Hepatocyte (in vitro differentiated cells): ENCODE measurements at regions not wholly inside any gene's neighbourhood (a gene's known extent, or its start where the extent isn't known, plus 50 kb on each side); places are given as distances from the start of the nearest gene placed in this dataset.

Source experiments
- DNase-seq: peaks from one replicate; pipeline ENCODE4 v3.0.0-alpha.2; 2016; ENCODE audit warnings: low spot score
- H2AFZ ChIP-seq: fragments of 200-600 bp; sonication (generic); 2 replicates; pipeline ENCODE4 v1.6.0; 2016; ENCODE audit warnings: antibody characterized with exemption, mild to moderate bottlenecking
- H3K27ac ChIP-seq: fragments of 200-600 bp; sonication (generic); 2 replicates; pipeline ENCODE4 v1.5.1; 2016; ENCODE audit warnings: mild to moderate bottlenecking
- H3K27me3 ChIP-seq: fragments of 200-600 bp; sonication (generic); 2 replicates; pipeline ENCODE4 v1.6.1; 2016
- H3K36me3 ChIP-seq: fragments of 200-600 bp; sonication (generic); replicated peaks from 2 replicates; pipeline ENCODE4 v1.5.1; 2016; ENCODE audit warnings: low read depth; ENCODE audit not compliant: insufficient read depth
- H3K4me1 ChIP-seq: fragments of 200-600 bp; sonication (generic); 2 replicates; pipeline ENCODE4 v1.5.1; 2016; ENCODE audit warnings: mild to moderate bottlenecking, moderate library complexity; ENCODE audit not compliant: insufficient read depth
- H3K4me2 ChIP-seq: fragments of 200-600 bp; sonication (generic); 2 replicates; pipeline ENCODE4 v1.6.0; 2016
- H3K4me3 ChIP-seq: fragments of 200-600 bp; sonication (generic); 2 replicates; pipeline ENCODE4 v1.5.1; 2016; ENCODE audit warnings: mild to moderate bottlenecking
- H3K79me2 ChIP-seq: fragments of 200-600 bp; sonication (generic); 2 replicates; pipeline ENCODE4 v1.6.0; 2017; ENCODE audit warnings: mild to moderate bottlenecking
- H3K9me2 ChIP-seq: fragments of 200-600 bp; sonication (generic); replicated peaks from 2 replicates; pipeline ENCODE4 v1.6.0; 2017; ENCODE audit warnings: mild to moderate bottlenecking; ENCODE audit not compliant: insufficient read depth
- H3K9me3 ChIP-seq: fragments of 200-600 bp; sonication (generic); 2 replicates; pipeline ENCODE4 v1.5.1; 2016; ENCODE audit warnings: low read depth, mild to moderate bottlenecking
- H4K20me1 ChIP-seq: fragments of 200-600 bp; sonication (generic); 2 replicates; pipeline ENCODE4 v1.6.0; 2016; ENCODE audit warnings: mild to moderate bottlenecking; ENCODE audit not compliant: insufficient read depth, poor library complexity, severe bottlenecking
- EZH2 ChIP-seq: fragments of 200-600 bp; sonication (generic); IDR thresholded peaks from 2 replicates; pipeline ENCODE4 v1.6.1; 2016; ENCODE audit warnings: antibody characterized with exemption, mild to moderate bottlenecking, borderline replicate concordance
- EZH2phosphoT487 ChIP-seq: fragments of 200-600 bp; sonication (generic); IDR thresholded peaks from one replicate; pipeline ENCODE4 v1.6.1; 2018; ENCODE audit warnings: antibody characterized with exemption, mild to moderate bottlenecking, low read depth, moderate library complexity; ENCODE audit not compliant: unreplicated experiment, severe bottlenecking
- WGBS: methylation state at CpG from one replicate; pipeline ENCODE4 v1.1.6; 2016; ENCODE audit warnings: low lambda C conversion rate; ENCODE audit errors: missing lambda C conversion rate; 5-methylcytosine and 5-hydroxymethylcytosine counted together
- TF ChIP-seq, protein P1 (sequence below): fragments of 200-600 bp; sonication (generic); IDR thresholded peaks from 2 replicates; pipeline ENCODE4 v1.5.1; 2016; ENCODE audit warnings: antibody characterized with exemption, mild to moderate bottlenecking; ENCODE audit not compliant: poor library complexity

DNA sequence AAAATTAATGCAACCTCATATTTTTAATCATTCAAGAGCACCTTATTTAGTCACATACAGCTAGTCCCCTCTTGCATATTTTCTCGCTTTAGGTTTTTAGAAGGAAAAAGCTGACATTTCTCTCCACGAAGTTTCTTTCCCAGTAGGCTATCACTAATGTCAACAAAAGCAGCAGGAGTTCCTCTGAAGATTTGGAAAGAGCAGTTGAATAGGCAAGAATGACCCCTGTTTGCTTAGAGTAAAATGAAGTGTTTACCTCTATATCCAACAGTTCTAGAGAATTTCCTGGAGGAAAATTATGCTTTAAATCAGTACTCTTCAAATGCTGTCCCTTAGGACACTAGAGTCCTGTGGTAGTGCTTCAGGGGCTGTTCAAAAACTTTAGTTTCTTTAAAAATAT lies 188.1 kb upstream of the PRKD1 start:
- no peaks in the 10 kb centered on the region for H3K9me3 ChIP-seq
- no peaks in the 10 kb centered on the region for H3K79me2 ChIP-seq
- no peak for DNase-seq
- H3K4me3 ChIP-seq: no peak overlapping the region
- H3K27me3 ChIP-seq: no peaks in the 10 kb centered on the region
- no peak overlapping the region for H3K4me2 ChIP-seq
- no peaks in the 10 kb centered on the region for H3K4me1 ChIP-seq
- H3K9me2 ChIP-seq: no peaks in the 10 kb centered on the region
- TF ChIP-seq, protein P1, sequence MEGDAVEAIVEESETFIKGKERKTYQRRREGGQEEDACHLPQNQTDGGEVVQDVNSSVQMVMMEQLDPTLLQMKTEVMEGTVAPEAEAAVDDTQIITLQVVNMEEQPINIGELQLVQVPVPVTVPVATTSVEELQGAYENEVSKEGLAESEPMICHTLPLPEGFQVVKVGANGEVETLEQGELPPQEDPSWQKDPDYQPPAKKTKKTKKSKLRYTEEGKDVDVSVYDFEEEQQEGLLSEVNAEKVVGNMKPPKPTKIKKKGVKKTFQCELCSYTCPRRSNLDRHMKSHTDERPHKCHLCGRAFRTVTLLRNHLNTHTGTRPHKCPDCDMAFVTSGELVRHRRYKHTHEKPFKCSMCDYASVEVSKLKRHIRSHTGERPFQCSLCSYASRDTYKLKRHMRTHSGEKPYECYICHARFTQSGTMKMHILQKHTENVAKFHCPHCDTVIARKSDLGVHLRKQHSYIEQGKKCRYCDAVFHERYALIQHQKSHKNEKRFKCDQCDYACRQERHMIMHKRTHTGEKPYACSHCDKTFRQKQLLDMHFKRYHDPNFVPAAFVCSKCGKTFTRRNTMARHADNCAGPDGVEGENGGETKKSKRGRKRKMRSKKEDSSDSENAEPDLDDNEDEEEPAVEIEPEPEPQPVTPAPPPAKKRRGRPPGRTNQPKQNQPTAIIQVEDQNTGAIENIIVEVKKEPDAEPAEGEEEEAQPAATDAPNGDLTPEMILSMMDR: no peak
- no peak for TF ChIP-seq EZH2phosphoT487
- TF ChIP-seq EZH2: no peak
- H4K20me1 ChIP-seq: no peaks in the 10 kb centered on the region
- H3K27ac ChIP-seq: no peak overlapping the region
- no peaks in the 10 kb centered on the region for H3K36me3 ChIP-seq
- no peak overlapping the region for H2AFZ ChIP-seq
- 19% methylated on average over 2 of the region's 2 CpGs for WGBS

DNA sequence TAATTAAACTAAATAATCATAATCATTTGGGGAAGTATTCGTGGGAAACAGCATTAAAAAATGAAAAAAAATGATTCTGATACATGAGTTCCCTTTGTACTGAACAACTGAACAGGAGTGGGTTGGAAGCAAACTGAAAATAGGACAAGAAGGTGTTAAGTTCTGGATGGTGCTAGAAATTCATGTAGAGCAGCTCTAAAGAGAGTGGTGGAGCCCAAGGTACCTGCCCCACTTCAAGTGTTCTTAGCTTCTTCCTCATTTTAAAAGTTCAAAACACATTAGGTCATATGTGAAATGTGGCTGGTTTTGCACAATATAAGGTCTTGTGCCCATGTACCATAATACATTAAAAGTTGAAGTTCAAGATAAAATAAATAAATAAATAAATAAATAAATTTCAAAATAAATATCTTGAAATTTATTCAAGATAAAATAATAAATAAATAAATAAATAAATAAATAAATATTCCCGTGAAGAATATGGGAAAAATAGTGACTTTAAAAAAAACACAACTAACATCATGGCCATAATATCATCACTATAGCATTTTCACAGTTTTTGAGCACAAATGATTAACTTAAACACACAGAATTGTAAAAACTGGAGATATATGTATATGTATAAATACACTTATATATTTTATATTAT lies 191.5 kb upstream of the PRKD1 start:
- Histone ChIP-seq H2AFZ (no peak overlapping the region), H3K4me2 (no peak overlapping the region), H3K4me1 (no peaks in the 10 kb centered on the region), H3K27ac (no peak overlapping the region), H3K9me3 (no peaks in the 10 kb centered on the region), H3K36me3 (no peaks in the 10 kb centered on the region), H4K20me1 (no peaks in the 10 kb centered on the region), H3K79me2 (no peaks in the 10 kb centered on the region), H3K9me2 (no peaks in the 10 kb centered on the region), H3K27me3 (no peaks in the 10 kb centered on the region), H3K4me3 (no peak overlapping the region)
- 82% methylated on average over 2 of the region's 2 CpGs for WGBS
- no peak for DNase-seq
- TF ChIP-seq EZH2phosphoT487 (no peak), EZH2 (no peak)
- TF ChIP-seq, protein P1: no peak

DNA sequence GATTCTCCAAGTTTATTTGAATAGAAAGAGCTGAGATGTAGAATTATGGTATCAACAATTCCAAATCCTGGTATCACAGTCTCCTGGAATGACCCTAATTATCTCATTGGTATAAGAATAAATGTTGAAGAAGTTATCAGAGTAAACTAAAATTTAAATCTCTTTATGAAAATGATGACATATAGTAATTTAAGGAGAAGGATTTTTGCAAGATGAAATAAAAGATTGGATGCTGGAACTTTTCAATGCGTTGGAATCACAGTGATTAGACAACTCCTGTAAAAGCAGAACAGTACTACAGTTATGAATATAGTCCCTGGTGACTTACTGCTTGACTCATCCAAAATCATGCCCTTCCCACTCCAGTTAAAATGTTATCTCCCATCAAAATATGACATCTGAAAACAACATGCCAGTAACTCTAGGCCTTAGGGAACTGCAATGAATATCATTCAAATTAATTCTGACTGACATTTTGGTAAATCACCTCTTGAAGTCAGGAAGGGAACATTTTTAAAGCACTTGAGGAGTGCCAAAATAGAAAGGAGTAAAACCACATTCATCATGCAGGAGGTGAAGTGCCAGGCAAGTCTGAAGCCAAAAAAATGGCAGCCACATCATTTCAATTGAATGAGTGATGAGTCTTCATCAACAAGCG lies 197.8 kb upstream of the PRKD1 start:
- Histone ChIP-seq H3K4me3 (no peak overlapping the region), H3K4me1 (no peaks in the 10 kb centered on the region), H3K9me3 (no peaks in the 10 kb centered on the region), H2AFZ (no peak overlapping the region), H4K20me1 (no peaks in the 10 kb centered on the region), H3K4me2 (no peak overlapping the region), H3K9me2 (no peaks in the 10 kb centered on the region), H3K79me2 (no peaks in the 10 kb centered on the region), H3K27ac (no peak overlapping the region), H3K36me3 (no peaks in the 10 kb centered on the region), H3K27me3 (no peaks in the 10 kb centered on the region)
- DNase-seq: no peak
- no peak for TF ChIP-seq EZH2phosphoT487
- TF ChIP-seq, protein P1: no peak
- TF ChIP-seq EZH2: no peak
- WGBS: 82% methylated on average over 2 of the region's 2 CpGs
